K562 (cell line): ENCODE measurements at regions not wholly inside any gene's neighbourhood (a gene's known extent, or its start where the extent isn't known, plus 50 kb on each side); places are given as distances from the start of the nearest gene placed in this dataset.

Experiments used
- ATAC-seq: fragments of 200-7000 bp; cut with Tn5 transposase; 3 replicates; pipeline ENCODE4 v1.9.1; 2020; ENCODE audit warnings: moderate library complexity
- BruUV-seq: library from RNA; stranded (reverse); fragments of 400-500 nt; replicated peaks from 2 replicates; lab custom pipeline; 2021; lab: Mats Ljungman, UMichigan
- CTCF ChIA-PET: fragments of 300-600 bp; formaldehyde crosslinking; extraction: SDS; loops from one replicate; lab custom pipeline; 2021; ENCODE audit warnings: low intra/inter-chr PET ratio; lab: Yijun Ruan, JAX
- POLR2A ChIA-PET: fragments of 300-600, 350-650 bp; sonication (Branson Sonifier 250); formaldehyde crosslinking; extraction: SDS; loops from one replicate; lab custom pipeline; 2021; ENCODE audit warnings: antibody characterized with exemption, inconsistent platforms; lab: Yijun Ruan, JAX
- DNase-seq, 4 experiments: peaks; one replicate each; pipeline versions ENCODE4 v3.0.0 to v3.0.0-alpha.2; 2011 to 2018; ENCODE audit warnings: low spot score in 3 of 4, mixed read lengths in 3 of 4; ENCODE audit errors: extremely low read depth in 1 of 4
- FAIRE-seq: peaks from 2 replicates; lab custom pipeline; 2011; peaks lifted over from hg19 to GRCh38; lab: Jason Lieb, UNC
- H2AFZ ChIP-seq: 2 replicates; pipeline ENCODE4 v1.6.0; 2011; ENCODE audit warnings: low read depth, low read length, control low read depth, inconsistent platforms
- H3K27ac ChIP-seq: fragments of 200-600 bp; 3 replicates; pipeline ENCODE4 v1.8.0; 2011; ENCODE audit warnings: low read depth, mild to moderate bottlenecking, control low read depth, inconsistent platforms, low read length, moderate library complexity, mixed read lengths; ENCODE audit errors: extremely low read depth
- H3K27me3 ChIP-seq, 2 experiments: fragments of 300-600 bp in 1 of 2; 2 replicates in 1 of 2; 3 replicates in 1 of 2; pipeline versions ENCODE4 v1.6.0 to v1.8.0; 2011; ENCODE audit warnings: inconsistent platforms in 2 of 2, low read length in 2 of 2, mild to moderate bottlenecking in 1 of 2, mixed read lengths in 1 of 2, moderate library complexity in 1 of 2; ENCODE audit not compliant: control insufficient read depth in 2 of 2, insufficient read depth in 2 of 2
- H3K36me3 ChIP-seq: fragments of 300-600 bp; 3 replicates; pipeline ENCODE4 v1.8.0; 2011; ENCODE audit warnings: mild to moderate bottlenecking, low read length, inconsistent platforms; ENCODE audit not compliant: control insufficient read depth, insufficient read depth
- H3K4me1 ChIP-seq, 2 experiments: fragments of 200-600 bp in 1 of 2; replicated peaks in 1 of 2; 2 replicates in 1 of 2; 3 replicates in 1 of 2; pipeline versions ENCODE4 v1.5.1 to v1.8.0; 2011; ENCODE audit warnings: inconsistent platforms in 2 of 2, low read length in 2 of 2, mild to moderate bottlenecking in 1 of 2, mixed read lengths in 1 of 2, moderate library complexity in 1 of 2; ENCODE audit not compliant: control insufficient read depth in 2 of 2, insufficient read depth in 2 of 2
- H3K4me2 ChIP-seq: 2 replicates; pipeline ENCODE4 v1.6.1; 2011; ENCODE audit warnings: low read length, control low read depth, inconsistent platforms, mixed read lengths; ENCODE audit not compliant: insufficient read depth
- H3K4me3 ChIP-seq: fragments of 200-600 bp; sonication (generic), shearing (Covaris generic); 2 replicates; pipeline ENCODE4 v1.5.1; 2016; ENCODE audit warnings: control low read depth, inconsistent platforms
- H3K79me2 ChIP-seq: fragments of 200-600 bp; 3 replicates; pipeline ENCODE4 v1.8.0; 2011; ENCODE audit warnings: low read length, inconsistent platforms; ENCODE audit not compliant: control insufficient read depth, insufficient read depth
- H3K9ac ChIP-seq, 2 experiments: 2 replicates each; pipeline versions ENCODE4 v1.6.0 to v1.6.1; 2011; ENCODE audit warnings: low read depth in 2 of 2, low read length in 2 of 2, control low read depth in 1 of 2, inconsistent platforms in 1 of 2, mild to moderate bottlenecking in 1 of 2, mixed read lengths in 1 of 2; ENCODE audit not compliant: insufficient read depth in 1 of 2
- H3K9me1 ChIP-seq: one replicate; pipeline ENCODE4 v1.6.0; 2011; ENCODE audit warnings: inconsistent platforms, mild to moderate bottlenecking, low read length, moderate library complexity; ENCODE audit not compliant: control insufficient read depth, insufficient read depth
- H3K9me3 ChIP-seq: replicated peaks from 2 replicates; pipeline ENCODE4 v1.5.1; 2011; ENCODE audit warnings: low read depth, low read length, inconsistent platforms; ENCODE audit not compliant: control insufficient read depth, insufficient read depth
- H4K20me1 ChIP-seq: replicated peaks from 2 replicates; pipeline ENCODE4 v1.6.1; 2011; ENCODE audit warnings: low read length, inconsistent platforms, mixed read lengths; ENCODE audit not compliant: control insufficient read depth, insufficient read depth
- CBX3 ChIP-seq, 2 experiments: IDR thresholded peaks; 1 replicate in 1 of 2; 2 replicates in 1 of 2; pipeline ENCODE4 v1.6.1; 2012; ENCODE audit warnings: inconsistent platforms in 2 of 2, low read length in 2 of 2, borderline replicate concordance in 1 of 2, control low read depth in 1 of 2
- COPS2 ChIP-seq: fragments of 450-650 bp; conservative IDR thresholded peaks from 2 replicates; pipeline ENCODE4 v1.6.1; 2016; ENCODE audit warnings: mild to moderate bottlenecking, moderate library complexity
- ELF1 ChIP-seq: fragments of 200-800 bp; sonication (Bioruptor generic); IDR thresholded peaks from 2 replicates; pipeline ENCODE4 v1.6.1; 2016; ENCODE audit warnings: missing genetic modification characterization, missing compliant biosample characterization
- IFI16 ChIP-seq: fragments of 250-450 bp; sonication (Bioruptor Pico); IDR thresholded peaks from 2 replicates; pipeline ENCODE4 v2.1.2; 2022; ENCODE audit warnings: mild to moderate bottlenecking, inconsistent platforms
- MTA2 ChIP-seq: fragments of 450-650 bp; IDR thresholded peaks from 2 replicates; pipeline ENCODE4 v1.6.1; 2016; ENCODE audit warnings: low read depth
- NR1H2 ChIP-seq: sonication (generic); formaldehyde crosslinking; IDR thresholded peaks from 2 replicates; pipeline ENCODE4 v1.4.0; 2020; ENCODE audit warnings: mild to moderate bottlenecking, missing genetic modification reagents
- POLR2G ChIP-seq: fragments of 200-400 bp; formaldehyde crosslinking; IDR thresholded peaks from 2 replicates; pipeline ENCODE4 v1.6.1; 2017; ENCODE audit warnings: low read depth, mild to moderate bottlenecking, antibody characterized with exemption, low read length, moderate library complexity
- PRPF4 ChIP-seq: fragments of 200-400 bp; formaldehyde crosslinking; IDR thresholded peaks from one replicate; pipeline ENCODE4 v1.6.1; 2017; ENCODE audit warnings: low read length, low read depth, mild to moderate bottlenecking; ENCODE audit not compliant: insufficient read depth, poor library complexity, severe bottlenecking
- RBM25 ChIP-seq: fragments of 200-400 bp; formaldehyde crosslinking; IDR thresholded peaks from 2 replicates; pipeline ENCODE4 v1.6.1; 2018; ENCODE audit warnings: low read length, low read depth, moderate library complexity; ENCODE audit not compliant: severe bottlenecking
- TCF3 ChIP-seq: sonication (generic); formaldehyde crosslinking; IDR thresholded peaks from 2 replicates; pipeline ENCODE4 v1.4.0; 2020; ENCODE audit warnings: mild to moderate bottlenecking, missing genetic modification reagents
- ZNF586 ChIP-seq: fragments of 450-650 bp; formaldehyde crosslinking; conservative IDR thresholded peaks from 2 replicates; pipeline ENCODE4 v1.4.0; 2020; ENCODE audit warnings: mild to moderate bottlenecking, moderate library complexity
- ZNF77 ChIP-seq: fragments of 250-450 bp; sonication (Bioruptor Pico); IDR thresholded peaks from 2 replicates; pipeline ENCODE4 v1.5.0; 2020
- ZNF780A ChIP-seq: fragments of 250-450 bp; sonication (Bioruptor Pico); IDR thresholded peaks from 2 replicates; pipeline ENCODE4 v1.5.0; 2021; ENCODE audit warnings: mild to moderate bottlenecking
- WGBS: fragments of 100-300 bp; shearing (Covaris generic); methylation state at CpG from one replicate; pipeline ENCODE4 v1.1.6; 2016; ENCODE audit warnings: low coverage, mixed read lengths; ENCODE audit not compliant: insufficient coverage; ENCODE audit errors: missing lambda C conversion rate; 5-methylcytosine and 5-hydroxymethylcytosine counted together
- in situ Hi-C: fragments of 300-500 bp; cut with MboI; formaldehyde crosslinking; loops from 4 replicates; pipeline ENCODE4 v1.15.0; 2018; ENCODE audit warnings: inconsistent platforms, mixed read lengths
- intact Hi-C: fragments of 100-400 bp; cut with micrococcal nuclease; formaldehyde crosslinking; loops from 2 replicates; pipeline ENCODE4 v1.14.2; 2022
- TF ChIP-seq, protein P1 (sequence below): sonication (generic); formaldehyde crosslinking; IDR thresholded peaks from 2 replicates; pipeline ENCODE4 v1.9.0; 2022; ENCODE audit warnings: mild to moderate bottlenecking, missing genetic modification reagents
- TF ChIP-seq, protein P2 (sequence below), 2 experiments: fragments of 150-350 bp in 1 of 2; IDR thresholded peaks; 2 replicates each; pipeline ENCODE4 v1.6.1; 2012 to 2016; ENCODE audit warnings: low read depth in 2 of 2, low read length in 2 of 2, mild to moderate bottlenecking in 1 of 2, moderate library complexity in 1 of 2

DNA sequence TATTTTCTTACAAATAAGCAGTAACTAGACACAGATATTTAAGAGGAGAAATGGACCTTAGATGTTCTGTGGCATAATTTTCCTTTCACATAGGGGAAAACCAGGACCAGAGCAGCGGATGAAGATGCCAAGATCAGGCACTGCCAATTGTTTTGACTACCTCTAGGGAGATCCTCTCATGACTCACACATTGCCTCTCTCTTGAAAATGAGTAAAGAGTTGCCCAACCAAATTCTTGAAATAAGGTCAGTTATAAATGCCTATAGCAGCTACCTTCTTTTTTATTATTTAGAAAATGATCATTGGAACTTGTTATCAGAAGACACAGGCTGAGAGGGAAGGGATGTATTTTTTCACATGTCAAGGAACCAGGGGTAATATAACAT, 263.4 kb upstream of the PLEKHG7 start (continued):
- TF ChIP-seq NR1H2 (CRISPR knock-in tag) (no peak), COPS2 (no peak)
- TF ChIP-seq, all 486 proteins: peak for 0

DNA sequence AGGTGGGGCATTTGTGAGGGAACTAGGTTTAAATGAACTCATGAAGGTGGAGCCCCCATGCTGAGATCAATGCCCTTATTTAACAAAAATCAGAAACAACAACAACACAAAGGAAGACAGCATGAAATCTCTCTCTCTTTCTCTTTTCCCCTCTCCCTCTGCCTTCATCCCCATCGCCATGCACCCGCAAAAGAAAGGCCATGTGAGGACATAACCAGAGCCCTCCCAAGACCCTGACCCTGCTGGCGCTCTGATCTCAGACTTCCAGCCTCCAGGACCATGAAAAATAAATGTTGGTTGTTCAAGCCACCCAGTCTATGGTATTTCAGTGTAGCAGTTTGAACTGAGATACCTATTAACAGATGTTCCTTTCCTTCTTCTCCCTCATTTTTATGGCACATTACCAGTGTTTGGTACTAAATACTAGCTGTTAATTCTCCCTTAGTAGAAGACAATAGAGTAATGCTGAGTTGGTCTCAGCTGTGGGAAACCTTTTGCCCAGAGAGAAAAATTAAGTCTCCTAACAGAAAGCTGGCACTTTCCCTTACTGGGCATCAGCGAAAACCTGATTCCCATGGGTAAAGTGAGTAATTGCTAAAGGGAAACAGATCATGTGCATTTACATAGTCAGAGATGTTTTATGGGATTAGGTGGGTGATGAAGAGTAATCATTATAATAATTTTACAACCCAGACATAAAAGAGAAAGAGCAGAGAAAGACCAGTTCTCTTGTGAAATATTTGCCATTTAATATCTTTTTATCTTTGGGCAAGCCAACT, 264.0 kb upstream of the PLEKHG7 start:
- FAIRE-seq, result no peak
- TF ChIP-seq, protein P1, sequence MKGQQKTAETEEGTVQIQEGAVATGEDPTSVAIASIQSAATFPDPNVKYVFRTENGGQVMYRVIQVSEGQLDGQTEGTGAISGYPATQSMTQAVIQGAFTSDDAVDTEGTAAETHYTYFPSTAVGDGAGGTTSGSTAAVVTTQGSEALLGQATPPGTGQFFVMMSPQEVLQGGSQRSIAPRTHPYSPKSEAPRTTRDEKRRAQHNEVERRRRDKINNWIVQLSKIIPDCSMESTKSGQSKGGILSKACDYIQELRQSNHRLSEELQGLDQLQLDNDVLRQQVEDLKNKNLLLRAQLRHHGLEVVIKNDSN, result no peak
- no peak for TF ChIP-seq POLR2G
- TF ChIP-seq CBX3 (IDR thresholded peaks at IDR 0.05; ENCODE audit: borderline replicate concordance in 1 of 2, low read length in 2 of 2), result no peak
- TF ChIP-seq MTA2, result no peak
- TF ChIP-seq ZNF780A (CRISPR knock-in tag), result no peak
- TF ChIP-seq, protein P2, sequence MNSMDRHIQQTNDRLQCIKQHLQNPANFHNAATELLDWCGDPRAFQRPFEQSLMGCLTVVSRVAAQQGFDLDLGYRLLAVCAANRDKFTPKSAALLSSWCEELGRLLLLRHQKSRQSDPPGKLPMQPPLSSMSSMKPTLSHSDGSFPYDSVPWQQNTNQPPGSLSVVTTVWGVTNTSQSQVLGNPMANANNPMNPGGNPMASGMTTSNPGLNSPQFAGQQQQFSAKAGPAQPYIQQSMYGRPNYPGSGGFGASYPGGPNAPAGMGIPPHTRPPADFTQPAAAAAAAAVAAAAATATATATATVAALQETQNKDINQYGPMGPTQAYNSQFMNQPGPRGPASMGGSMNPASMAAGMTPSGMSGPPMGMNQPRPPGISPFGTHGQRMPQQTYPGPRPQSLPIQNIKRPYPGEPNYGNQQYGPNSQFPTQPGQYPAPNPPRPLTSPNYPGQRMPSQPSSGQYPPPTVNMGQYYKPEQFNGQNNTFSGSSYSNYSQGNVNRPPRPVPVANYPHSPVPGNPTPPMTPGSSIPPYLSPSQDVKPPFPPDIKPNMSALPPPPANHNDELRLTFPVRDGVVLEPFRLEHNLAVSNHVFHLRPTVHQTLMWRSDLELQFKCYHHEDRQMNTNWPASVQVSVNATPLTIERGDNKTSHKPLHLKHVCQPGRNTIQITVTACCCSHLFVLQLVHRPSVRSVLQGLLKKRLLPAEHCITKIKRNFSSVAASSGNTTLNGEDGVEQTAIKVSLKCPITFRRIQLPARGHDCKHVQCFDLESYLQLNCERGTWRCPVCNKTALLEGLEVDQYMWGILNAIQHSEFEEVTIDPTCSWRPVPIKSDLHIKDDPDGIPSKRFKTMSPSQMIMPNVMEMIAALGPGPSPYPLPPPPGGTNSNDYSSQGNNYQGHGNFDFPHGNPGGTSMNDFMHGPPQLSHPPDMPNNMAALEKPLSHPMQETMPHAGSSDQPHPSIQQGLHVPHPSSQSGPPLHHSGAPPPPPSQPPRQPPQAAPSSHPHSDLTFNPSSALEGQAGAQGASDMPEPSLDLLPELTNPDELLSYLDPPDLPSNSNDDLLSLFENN (IDR thresholded peaks at IDR 0.05; ENCODE audit: low read depth in 2 of 2, low read length in 2 of 2), result no peak
- no peak for TF ChIP-seq RBM25
- TF ChIP-seq TCF3, result no peak
- no peak for TF ChIP-seq ZNF586
- TF ChIP-seq IFI16 (CRISPR knock-in tag), result no peak
- TF ChIP-seq PRPF4, result no peak
- no peak for TF ChIP-seq ELF1 (tag)
- TF ChIP-seq ZNF77, result no peak
- TF ChIP-seq, all 486 proteins: peak for 0
- Histone ChIP-seq H3K9me1 (no peaks in the 10 kb centered on the region), H3K4me2 (no peak overlapping the region), H3K4me3 (no peak overlapping the region), H2AFZ (no peak overlapping the region), H3K9ac (no peak overlapping the region), H3K79me2 (no peaks in the 10 kb centered on the region), H3K36me3 (no peaks in the 10 kb centered on the region), H3K27me3 (no peaks in the 10 kb centered on the region), H3K27ac (no peak overlapping the region), H3K4me1 (peaks cover 0 to 3% of the 10 kb centered on the region in 2 experiments; a peak in 1 of 5 replicates), H3K9me3 (no peaks in the 10 kb centered on the region), H4K20me1 (no peaks in the 10 kb centered on the region)
- BruUV-seq, result no TSS peak
- in situ Hi-C loops (no loop called here), intact Hi-C loops (no loop called here)
- POLR2A ChIA-PET, result interaction anchor here (0.6 kb wide), 1 partner anchor 193 kb away, joined by 3 read pairs; no protein-coding TSS in a partner anchor
- 23% methylated on average over 4 of the region's 4 CpGs for WGBS
- CTCF ChIA-PET, result no interaction called here
- ATAC-seq, result no peak
- no peak for DNase-seq
